IMR-90 (cell line): ENCODE measurements at regions not wholly inside any gene's neighbourhood (a gene's known extent, or its start where the extent isn't known, plus 50 kb on each side); places are given as distances from the start of the nearest gene placed in this dataset.

ENCODE experiments used
- ATAC-seq: fragments of 200-7000 bp; cut with Tn5 transposase; 2 replicates; pipeline ENCODE4 v1.9.1; 2020; ENCODE audit warnings: low read depth, mild to moderate bottlenecking, moderate library complexity
- BruUV-seq: library from RNA; stranded (reverse); fragments of 400-500 nt; replicated peaks from 2 replicates; lab custom pipeline; 2021; lab: Mats Ljungman, UMichigan
- CTCF ChIA-PET: fragments of 300-600 bp; formaldehyde crosslinking; extraction: SDS; loops from one replicate; lab custom pipeline; 2021; ENCODE audit warnings: antibody characterized with exemption; lab: Yijun Ruan, JAX
- POLR2A ChIA-PET: fragments of 300-600 bp; sonication (Branson Sonifier 250); formaldehyde crosslinking; loops from one replicate; lab custom pipeline; 2022; ENCODE audit warnings: antibody characterized with exemption; ENCODE audit not compliant: unreplicated experiment; lab: Charles Lee
- DNase-seq: peaks from one replicate; pipeline ENCODE4 v3.0.0; 2013
- H2AFZ ChIP-seq: replicated peaks from 2 replicates; pipeline ENCODE3; 2013; ENCODE audit warnings: low read length, mild to moderate bottlenecking; ENCODE audit not compliant: poor library complexity
- H2AK5ac ChIP-seq: 2 replicates; pipeline ENCODE4 v1.6.1; 2013; ENCODE audit warnings: low read depth, low read length, inconsistent platforms
- H2AK9ac ChIP-seq: replicated peaks from 2 replicates; pipeline ENCODE3; 2013; ENCODE audit warnings: mild to moderate bottlenecking, low read depth, low read length, moderate library complexity; ENCODE audit not compliant: poor library complexity
- H2BK120ac ChIP-seq: 2 replicates; pipeline ENCODE4 v1.6.1; 2013; ENCODE audit warnings: low read depth, low read length, inconsistent platforms
- H2BK15ac ChIP-seq: 3 replicates; pipeline ENCODE4 v1.6.1; 2013; ENCODE audit warnings: low read depth, low read length, inconsistent platforms
- H2BK20ac ChIP-seq: 2 replicates; pipeline ENCODE4 v1.6.1; 2013; ENCODE audit warnings: low read depth, mild to moderate bottlenecking, inconsistent platforms, low read length, moderate library complexity
- H2BK5ac ChIP-seq: 2 replicates; pipeline ENCODE4 v1.6.1; 2013; ENCODE audit warnings: mild to moderate bottlenecking, low read depth, low read length, inconsistent platforms; ENCODE audit not compliant: poor library complexity, severe bottlenecking
- H3K14ac ChIP-seq: replicated peaks from 2 replicates; pipeline ENCODE4 v1.6.1; 2013; ENCODE audit warnings: low read depth, low read length, inconsistent platforms
- H3K18ac ChIP-seq: 2 replicates; pipeline ENCODE4 v1.6.1; 2013; ENCODE audit warnings: low read depth, low read length, control low read depth
- H3K23ac ChIP-seq: 2 replicates; pipeline ENCODE4 v1.6.1; 2013; ENCODE audit warnings: low read depth, low read length, inconsistent platforms
- H3K27ac ChIP-seq: 2 replicates; pipeline ENCODE4 v1.5.1; 2013; ENCODE audit warnings: mild to moderate bottlenecking, control low read depth, low read length; ENCODE audit not compliant: insufficient read depth
- H3K27me3 ChIP-seq: 2 replicates; pipeline ENCODE4 v1.6.1; 2013; ENCODE audit warnings: low read length; ENCODE audit not compliant: control insufficient read depth, insufficient read depth
- H3K36me3 ChIP-seq: 2 replicates; pipeline ENCODE4 v1.6.1; 2013; ENCODE audit warnings: low read length, mixed read lengths; ENCODE audit not compliant: control insufficient read depth, insufficient read depth
- H3K4ac ChIP-seq: 2 replicates; pipeline ENCODE4 v1.6.1; 2013; ENCODE audit warnings: low read depth, low read length, inconsistent platforms
- H3K4me1 ChIP-seq: 2 replicates; pipeline ENCODE4 v1.6.1; 2013; ENCODE audit warnings: low read length, mixed read lengths; ENCODE audit not compliant: control insufficient read depth, insufficient read depth
- H3K4me2 ChIP-seq: 2 replicates; pipeline ENCODE4 v1.6.1; 2013; ENCODE audit warnings: low read depth, mild to moderate bottlenecking, control low read depth, low read length, moderate library complexity
- H3K4me3 ChIP-seq: 2 replicates; pipeline ENCODE4 v1.5.1; 2013; ENCODE audit warnings: low read depth, mild to moderate bottlenecking, control low read depth, low read length, moderate library complexity; ENCODE audit not compliant: insufficient read depth
- H3K56ac ChIP-seq: 2 replicates; pipeline ENCODE4 v1.6.1; 2013; ENCODE audit warnings: low read length, inconsistent platforms; ENCODE audit not compliant: insufficient read depth; ENCODE audit errors: extremely low read depth
- H3K79me1 ChIP-seq, 2 experiments: 2 replicates each; pipeline ENCODE4 v1.6.1; 2013; ENCODE audit warnings: low read length in 2 of 2, inconsistent platforms in 1 of 2, low read depth in 1 of 2
- H3K9ac ChIP-seq: 2 replicates; pipeline ENCODE4 v1.6.1; 2013; ENCODE audit warnings: low read depth, low read length, control low read depth
- H3K9me1 ChIP-seq: 2 replicates; pipeline ENCODE4 v1.6.1; 2013; ENCODE audit warnings: low read length, inconsistent platforms; ENCODE audit not compliant: insufficient read depth
- H3K9me3 ChIP-seq: 2 replicates; pipeline ENCODE4 v1.6.1; 2013; ENCODE audit warnings: low read length; ENCODE audit not compliant: control insufficient read depth, insufficient read depth
- H4K20me1 ChIP-seq: 2 replicates; pipeline ENCODE4 v1.6.1; 2013; ENCODE audit warnings: low read length, inconsistent platforms; ENCODE audit not compliant: insufficient read depth
- H4K5ac ChIP-seq: 2 replicates; pipeline ENCODE4 v1.6.1; 2013; ENCODE audit warnings: mild to moderate bottlenecking, low read depth, low read length, control low read depth
- H4K8ac ChIP-seq, 2 experiments: 2 replicates each; pipeline ENCODE4 v1.6.1; 2013; ENCODE audit warnings: low read depth in 2 of 2, low read length in 2 of 2, control low read depth in 1 of 2, inconsistent platforms in 1 of 2
- H4K91ac ChIP-seq: 2 replicates; pipeline ENCODE4 v1.6.1; 2013; ENCODE audit warnings: low read depth, low read length, inconsistent platforms; ENCODE audit not compliant: insufficient read depth
- BHLHE40 ChIP-seq: fragments of 150-350 bp; IDR thresholded peaks from 2 replicates; pipeline ENCODE4 v1.6.1; 2016; ENCODE audit warnings: mild to moderate bottlenecking, low read depth, low read length
- CEBPB ChIP-seq: IDR thresholded peaks from 2 replicates; pipeline ENCODE4 v1.6.1; 2012; ENCODE audit warnings: low read depth, low read length, improper control_type of control experiment
- CHD1 ChIP-seq: IDR thresholded peaks from 2 replicates; pipeline ENCODE4 v1.6.1; 2012; ENCODE audit warnings: low read depth, low read length, improper control_type of control experiment
- CTCF ChIP-seq: conservative IDR thresholded peaks from 2 replicates; pipeline ENCODE4 v1.5.1; 2012; ENCODE audit warnings: mild to moderate bottlenecking, low read depth, low read length, improper control_type of control experiment
- FOS ChIP-seq: fragments of 150-350 bp; IDR thresholded peaks from 2 replicates; pipeline ENCODE4 v1.6.1; 2016; ENCODE audit warnings: low read depth, low read length
- MAFK ChIP-seq: IDR thresholded peaks from 2 replicates; pipeline ENCODE4 v1.6.1; 2012; ENCODE audit warnings: low read depth, low read length, improper control_type of control experiment
- MAZ ChIP-seq: IDR thresholded peaks from 2 replicates; pipeline ENCODE4 v1.6.1; 2012; ENCODE audit warnings: low read depth, mild to moderate bottlenecking, low read length, improper control_type of control experiment, moderate library complexity, borderline replicate concordance
- MXI1 ChIP-seq: IDR thresholded peaks from 2 replicates; pipeline ENCODE4 v1.6.1; 2012; ENCODE audit warnings: low read depth, mild to moderate bottlenecking, low read length, moderate library complexity, borderline replicate concordance
- NFE2L2 ChIP-seq: fragments of 150-350 bp; IDR thresholded peaks from 2 replicates; pipeline ENCODE4 v1.6.1; 2016; ENCODE audit warnings: low read depth, mild to moderate bottlenecking, low read length
- POLR2A ChIP-seq: IDR thresholded peaks from 2 replicates; pipeline ENCODE4 v1.6.1; 2012; ENCODE audit warnings: mild to moderate bottlenecking, low read depth, low read length
- RAD21 ChIP-seq: IDR thresholded peaks from 2 replicates; pipeline ENCODE4 v1.6.1; 2012; ENCODE audit warnings: low read length, improper control_type of control experiment
- RCOR1 ChIP-seq: IDR thresholded peaks from 2 replicates; pipeline ENCODE4 v1.6.1; 2012; ENCODE audit warnings: mild to moderate bottlenecking, low read length, improper control_type of control experiment; ENCODE audit not compliant: insufficient replicate concordance
- RFX5 ChIP-seq: IDR thresholded peaks from 2 replicates; pipeline ENCODE4 v1.8.0; 2012; ENCODE audit warnings: low read depth, mild to moderate bottlenecking, low read length, moderate library complexity
- SMC3 ChIP-seq: fragments of 150-350 bp; IDR thresholded peaks from 2 replicates; pipeline ENCODE4 v1.6.1; 2016; ENCODE audit warnings: low read depth, mild to moderate bottlenecking, antibody characterized with exemption, low read length, moderate library complexity
- WGBS, 2 experiments: methylation state at CpG; one replicate each; pipeline versions ENCODE4 v1.1.5 to v1.1.7; 2013; ENCODE audit warnings: missing lambda C conversion rate in 2 of 2; ENCODE audit not compliant: insufficient read length in 1 of 2; ENCODE audit errors: extremely low coverage in 2 of 2; 5-methylcytosine and 5-hydroxymethylcytosine counted together
- dilution Hi-C: fragments of 300-500 bp; cut with HindIII; formaldehyde crosslinking; loops from one replicate; pipeline ENCODE4 v1.14.3; 2018; ENCODE audit warnings: low sequenced_read_pairs; ENCODE audit not compliant: unreplicated experiment
- in situ Hi-C: fragments of 300-500 bp; cut with MboI; formaldehyde crosslinking; loops from 3 replicates; pipeline ENCODE4 v1.14.3; 2019; ENCODE audit warnings: low sequenced_read_pairs, inconsistent platforms, mixed read lengths
- intact Hi-C: fragments of 100-400 bp; cut with micrococcal nuclease; formaldehyde crosslinking; loops from 2 replicates; pipeline ENCODE4 v1.10.0; 2022
- TF ChIP-seq, protein P1 (sequence below): fragments of 150-350 bp; IDR thresholded peaks from 2 replicates; pipeline ENCODE4 v1.6.1; 2016; ENCODE audit warnings: low read depth, mild to moderate bottlenecking, low read length, moderate library complexity, borderline replicate concordance
- TF ChIP-seq, protein P2 (sequence below): fragments of 150-350 bp; IDR thresholded peaks from 2 replicates; pipeline ENCODE4 v1.6.1; 2017; ENCODE audit warnings: mild to moderate bottlenecking, antibody characterized with exemption, low read length, low read depth

DNA sequence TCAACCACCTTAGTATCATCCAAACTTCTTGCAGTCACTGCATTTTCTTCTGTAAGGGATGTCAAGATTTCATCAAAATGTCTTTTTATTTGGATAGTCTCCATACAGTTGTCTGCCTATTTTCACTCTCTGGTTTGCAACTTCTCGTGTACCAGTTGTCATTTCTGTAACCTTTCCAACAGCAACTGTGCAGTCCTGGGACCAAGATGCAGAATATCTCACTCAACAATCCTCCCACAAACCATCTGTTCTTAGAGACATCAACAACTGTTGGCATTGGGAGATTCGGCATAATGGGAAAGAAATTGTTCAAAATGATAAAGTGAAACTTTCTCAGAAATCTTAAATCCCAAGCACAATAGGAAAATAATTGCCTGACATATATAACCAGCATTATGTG lies 933.6 kb upstream of the SLC39A10 start:
- no peak overlapping the region for H2BK15ac ChIP-seq
- no peak overlapping the region for H2AK5ac ChIP-seq
- H3K4me3 ChIP-seq = no peak overlapping the region
- CTCF ChIA-PET = no interaction called here
- H3K23ac ChIP-seq = no peak overlapping the region
- H3K36me3 ChIP-seq = no peaks in the 10 kb centered on the region
- H4K91ac ChIP-seq = no peak overlapping the region
- no peak for DNase-seq
- H3K18ac ChIP-seq = no peak overlapping the region
- no TSS peak for BruUV-seq
- TF ChIP-seq MXI1 (no peak), CEBPB (no peak), POLR2A (no peak), CHD1 (no peak), RAD21 (no peak), RFX5 (no peak), NFE2L2 (no peak), MAZ (no peak), FOS (no peak), CTCF (no peak), SMC3 (no peak), BHLHE40 (no peak), RCOR1 (no peak), MAFK (no peak)
- TF ChIP-seq, protein P1, sequence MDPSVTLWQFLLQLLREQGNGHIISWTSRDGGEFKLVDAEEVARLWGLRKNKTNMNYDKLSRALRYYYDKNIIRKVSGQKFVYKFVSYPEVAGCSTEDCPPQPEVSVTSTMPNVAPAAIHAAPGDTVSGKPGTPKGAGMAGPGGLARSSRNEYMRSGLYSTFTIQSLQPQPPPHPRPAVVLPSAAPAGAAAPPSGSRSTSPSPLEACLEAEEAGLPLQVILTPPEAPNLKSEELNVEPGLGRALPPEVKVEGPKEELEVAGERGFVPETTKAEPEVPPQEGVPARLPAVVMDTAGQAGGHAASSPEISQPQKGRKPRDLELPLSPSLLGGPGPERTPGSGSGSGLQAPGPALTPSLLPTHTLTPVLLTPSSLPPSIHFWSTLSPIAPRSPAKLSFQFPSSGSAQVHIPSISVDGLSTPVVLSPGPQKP = no peak
- TF ChIP-seq, protein P2, sequence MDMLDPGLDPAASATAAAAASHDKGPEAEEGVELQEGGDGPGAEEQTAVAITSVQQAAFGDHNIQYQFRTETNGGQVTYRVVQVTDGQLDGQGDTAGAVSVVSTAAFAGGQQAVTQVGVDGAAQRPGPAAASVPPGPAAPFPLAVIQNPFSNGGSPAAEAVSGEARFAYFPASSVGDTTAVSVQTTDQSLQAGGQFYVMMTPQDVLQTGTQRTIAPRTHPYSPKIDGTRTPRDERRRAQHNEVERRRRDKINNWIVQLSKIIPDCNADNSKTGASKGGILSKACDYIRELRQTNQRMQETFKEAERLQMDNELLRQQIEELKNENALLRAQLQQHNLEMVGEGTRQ = no peak
- H2AFZ ChIP-seq = no peak overlapping the region
- H3K4ac ChIP-seq = no peak overlapping the region
- no peak overlapping the region for H2BK20ac ChIP-seq
- dilution Hi-C loops = no loop called here
- no peak overlapping the region for H3K4me2 ChIP-seq
- no peak overlapping the region for H3K14ac ChIP-seq
- no peak overlapping the region for H3K9ac ChIP-seq
- no peaks in the 10 kb centered on the region for H3K79me1 ChIP-seq
- intact Hi-C loops = no loop called here
- no peak overlapping the region for H2BK5ac ChIP-seq
- no peak overlapping the region for H4K8ac ChIP-seq
- no peak overlapping the region for H2BK120ac ChIP-seq
- in situ Hi-C loops = no loop called here
- H4K5ac ChIP-seq = no peak overlapping the region
- H2AK9ac ChIP-seq = no peak overlapping the region
- H3K27me3 ChIP-seq = no peaks in the 10 kb centered on the region
- no peaks in the 10 kb centered on the region for H3K9me1 ChIP-seq
- POLR2A ChIA-PET = no interaction called here
- ATAC-seq = no peak
- H3K9me3 ChIP-seq = peaks cover 4% of the 10 kb centered on the region
- no peaks in the 10 kb centered on the region for H4K20me1 ChIP-seq
- H3K4me1 ChIP-seq = no peaks in the 10 kb centered on the region
- no peak overlapping the region for H3K56ac ChIP-seq
- WGBS, 2 experiments = no CpG with 5 or more reads among the region's 2 CpGs
- H3K27ac ChIP-seq = no peak overlapping the region
